ENCODE measurements at regions not wholly inside any gene's neighbourhood (a gene's known extent, or its start where the extent isn't known, plus 50 kb on each side); places are given as distances from the start of the nearest gene placed in this dataset.

DNA sequence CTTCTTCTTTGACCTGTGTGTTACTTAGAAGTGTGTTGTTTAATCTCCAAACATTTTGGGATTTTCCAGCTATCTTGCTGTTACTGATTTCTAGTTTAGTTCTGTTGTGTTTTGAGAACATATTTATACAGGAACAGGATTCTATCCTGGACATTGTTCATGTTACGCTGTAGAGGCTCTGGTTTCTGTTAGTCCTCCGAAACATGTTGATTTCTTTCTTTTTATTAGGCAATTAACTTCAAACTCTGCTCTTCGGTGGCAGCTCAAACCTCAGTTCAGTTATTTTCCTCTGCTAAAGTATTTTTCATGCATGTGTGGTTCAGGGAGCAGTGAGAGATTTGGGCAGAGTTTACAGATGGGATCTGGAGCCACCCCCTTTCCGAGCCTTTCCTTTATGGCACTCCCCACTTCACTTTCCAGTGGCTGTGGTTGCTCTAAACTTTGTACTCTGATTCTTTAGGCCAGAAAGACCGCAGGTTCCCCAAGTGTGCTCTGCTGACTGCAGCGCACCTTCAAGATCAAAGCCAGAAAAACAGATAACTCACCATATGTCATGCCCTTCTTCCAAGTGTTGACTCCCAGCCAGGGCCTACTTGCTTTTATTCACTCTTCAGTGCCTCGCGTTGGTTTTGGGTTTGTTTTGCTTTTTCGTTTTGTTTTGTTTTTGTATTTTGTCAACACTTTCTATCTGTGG is 77.6 kb upstream of the KSR1 start:
- Histone ChIP-seq H4K20me1 (ENCODE audit: control insufficient read depth, insufficient read depth, low read depth, low read length) (no peaks in the 10 kb centered on the region), H3K9me2 (replicated peaks; ENCODE audit: control insufficient read depth, low read length) (no peaks in the 10 kb centered on the region), H3K27me3 (ENCODE audit: control insufficient read depth, low read length) (peaks cover 2% of the 10 kb centered on the region; the same call in 1 of the 2 replicates), H3K4me1 (ENCODE audit: control insufficient read depth, low read length) (no peaks in the 10 kb centered on the region), H3K4me3 (ENCODE audit: low read length) (no peak overlapping the region), H3K27ac (ENCODE audit: low read depth, low read length) (no peak overlapping the region), H3K36me3 (ENCODE audit: control insufficient read depth, low read length) (no peaks in the 10 kb centered on the region), H3K79me2 (ENCODE audit: control insufficient read depth, low read length) (no peaks in the 10 kb centered on the region), H3F3A (ENCODE audit: control insufficient read depth, insufficient read depth) (no peaks in the 10 kb centered on the region), H3K9me3 (ENCODE audit: control insufficient read depth, insufficient read depth, low read length) (no peaks in the 10 kb centered on the region), H3K4me2 (ENCODE audit: low read length) (no peak overlapping the region)
- no peak for TF ChIP-seq EZH2phosphoT487 (IDR thresholded peaks at IDR 0.05; ENCODE audit: borderline replicate concordance, low read length)
- TF ChIP-seq, protein P1, sequence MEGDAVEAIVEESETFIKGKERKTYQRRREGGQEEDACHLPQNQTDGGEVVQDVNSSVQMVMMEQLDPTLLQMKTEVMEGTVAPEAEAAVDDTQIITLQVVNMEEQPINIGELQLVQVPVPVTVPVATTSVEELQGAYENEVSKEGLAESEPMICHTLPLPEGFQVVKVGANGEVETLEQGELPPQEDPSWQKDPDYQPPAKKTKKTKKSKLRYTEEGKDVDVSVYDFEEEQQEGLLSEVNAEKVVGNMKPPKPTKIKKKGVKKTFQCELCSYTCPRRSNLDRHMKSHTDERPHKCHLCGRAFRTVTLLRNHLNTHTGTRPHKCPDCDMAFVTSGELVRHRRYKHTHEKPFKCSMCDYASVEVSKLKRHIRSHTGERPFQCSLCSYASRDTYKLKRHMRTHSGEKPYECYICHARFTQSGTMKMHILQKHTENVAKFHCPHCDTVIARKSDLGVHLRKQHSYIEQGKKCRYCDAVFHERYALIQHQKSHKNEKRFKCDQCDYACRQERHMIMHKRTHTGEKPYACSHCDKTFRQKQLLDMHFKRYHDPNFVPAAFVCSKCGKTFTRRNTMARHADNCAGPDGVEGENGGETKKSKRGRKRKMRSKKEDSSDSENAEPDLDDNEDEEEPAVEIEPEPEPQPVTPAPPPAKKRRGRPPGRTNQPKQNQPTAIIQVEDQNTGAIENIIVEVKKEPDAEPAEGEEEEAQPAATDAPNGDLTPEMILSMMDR (IDR thresholded peaks at IDR 0.05; ENCODE audit: low read depth, low read length, poor library complexity, severe bottlenecking), result no peak

DNA sequence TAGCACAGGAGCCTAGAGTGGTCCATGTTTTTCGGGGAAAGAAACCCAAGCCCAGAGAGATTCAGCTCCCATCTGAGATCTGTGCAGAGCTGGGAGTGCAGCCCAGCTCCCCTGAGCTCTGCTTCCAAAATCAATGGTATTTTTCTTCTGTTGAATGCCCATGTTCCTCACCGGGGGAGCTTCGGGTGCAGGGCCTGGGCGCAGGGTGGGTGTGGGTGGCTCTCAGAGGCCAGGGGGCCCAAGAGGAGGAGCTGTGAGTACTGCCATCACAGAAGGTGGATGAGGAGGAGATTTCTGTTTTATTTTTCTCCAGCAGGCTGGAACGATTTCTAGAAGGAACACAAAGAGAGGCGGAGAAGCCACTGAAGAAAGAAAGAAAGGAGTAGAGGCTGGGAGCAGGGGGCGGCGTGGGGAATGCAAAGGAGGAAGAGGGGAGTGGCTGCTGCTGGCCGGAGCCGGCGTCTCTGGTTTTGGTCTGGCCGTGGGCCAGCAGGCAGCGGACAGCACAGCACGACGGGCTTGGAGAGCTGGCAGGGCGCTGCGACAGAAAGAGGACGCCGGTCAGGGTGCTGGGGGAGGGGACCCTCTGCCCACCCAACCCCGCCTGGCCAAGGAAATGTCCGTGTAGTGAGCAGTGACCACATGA is 76.2 kb upstream of the KSR1 start:
- H3K27me3 ChIP-seq (ENCODE audit: control insufficient read depth, low read length), result peaks cover 2% of the 10 kb centered on the region
- H3K4me3 ChIP-seq (ENCODE audit: low read length), result no peak overlapping the region
- no peaks in the 10 kb centered on the region for H3K36me3 ChIP-seq (ENCODE audit: control insufficient read depth, low read length)
- no peaks in the 10 kb centered on the region for H3K9me3 ChIP-seq (ENCODE audit: control insufficient read depth, insufficient read depth, low read length)
- H3K27ac ChIP-seq (ENCODE audit: low read depth, low read length), result no peak overlapping the region
- no peaks in the 10 kb centered on the region for H4K20me1 ChIP-seq (ENCODE audit: control insufficient read depth, insufficient read depth, low read depth, low read length)
- H3K4me2 ChIP-seq (ENCODE audit: low read length), result no peak overlapping the region
- H3K4me1 ChIP-seq (ENCODE audit: control insufficient read depth, low read length), result no peaks in the 10 kb centered on the region
- no peak for TF ChIP-seq EZH2phosphoT487 (IDR thresholded peaks at IDR 0.05; ENCODE audit: borderline replicate concordance, low read length)
- TF ChIP-seq, protein P1 (IDR thresholded peaks at IDR 0.05; ENCODE audit: low read depth, low read length, poor library complexity, severe bottlenecking), result no peak
- H3F3A ChIP-seq (ENCODE audit: control insufficient read depth, insufficient read depth), result no peaks in the 10 kb centered on the region
- H3K79me2 ChIP-seq (ENCODE audit: control insufficient read depth, low read length), result no peaks in the 10 kb centered on the region
- no peaks in the 10 kb centered on the region for H3K9me2 ChIP-seq (replicated peaks; ENCODE audit: control insufficient read depth, low read length)

DNA sequence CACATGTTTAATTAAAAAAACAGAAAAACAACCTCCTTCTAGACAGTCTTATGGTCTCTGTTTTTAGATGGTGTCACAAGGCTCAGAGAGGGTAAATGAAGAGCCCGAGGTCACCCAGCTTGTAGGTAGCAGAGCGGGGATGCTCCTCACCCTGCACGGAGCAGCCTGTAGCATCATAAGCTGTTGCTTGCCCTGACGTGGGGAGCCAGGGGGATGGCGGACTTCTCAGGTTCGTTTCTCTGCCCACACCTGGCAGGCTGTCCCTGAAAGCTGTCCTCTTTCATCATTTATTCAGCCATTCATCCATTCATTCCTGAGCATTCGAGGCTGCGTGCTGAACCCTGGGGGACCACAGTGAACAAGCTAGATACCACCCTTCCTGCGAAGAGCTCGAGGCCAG is 75.7 kb upstream of the KSR1 start:
- Histone ChIP-seq H3K4me3 (ENCODE audit: low read length) (no peak overlapping the region), H3F3A (ENCODE audit: control insufficient read depth, insufficient read depth) (no peaks in the 10 kb centered on the region), H3K9me3 (ENCODE audit: control insufficient read depth, insufficient read depth, low read length) (no peaks in the 10 kb centered on the region), H3K27ac (ENCODE audit: low read depth, low read length) (no peak overlapping the region), H3K4me2 (ENCODE audit: low read length) (no peak overlapping the region), H3K27me3 (ENCODE audit: control insufficient read depth, low read length) (peaks cover 2% of the 10 kb centered on the region), H3K79me2 (ENCODE audit: control insufficient read depth, low read length) (no peaks in the 10 kb centered on the region), H4K20me1 (ENCODE audit: control insufficient read depth, insufficient read depth, low read depth, low read length) (no peaks in the 10 kb centered on the region), H3K36me3 (ENCODE audit: control insufficient read depth, low read length) (no peaks in the 10 kb centered on the region), H3K9me2 (replicated peaks; ENCODE audit: control insufficient read depth, low read length) (no peaks in the 10 kb centered on the region), H3K4me1 (ENCODE audit: control insufficient read depth, low read length) (no peaks in the 10 kb centered on the region)
- TF ChIP-seq, protein P1 (IDR thresholded peaks at IDR 0.05; ENCODE audit: low read depth, low read length, poor library complexity, severe bottlenecking), result no peak
- TF ChIP-seq EZH2phosphoT487 (IDR thresholded peaks at IDR 0.05; ENCODE audit: borderline replicate concordance, low read length), result no peak
